DMS53 (cell line): ENCODE measurements at regions not wholly inside any gene's neighbourhood (a gene's known extent, or its start where the extent isn't known, plus 50 kb on each side); places are given as distances from the start of the nearest gene placed in this dataset.

ENCODE experiments used
- DNase-seq: peaks from one replicate; lab custom pipeline; 2025; lab: John Stamatoyannopoulos, UW

DNA sequence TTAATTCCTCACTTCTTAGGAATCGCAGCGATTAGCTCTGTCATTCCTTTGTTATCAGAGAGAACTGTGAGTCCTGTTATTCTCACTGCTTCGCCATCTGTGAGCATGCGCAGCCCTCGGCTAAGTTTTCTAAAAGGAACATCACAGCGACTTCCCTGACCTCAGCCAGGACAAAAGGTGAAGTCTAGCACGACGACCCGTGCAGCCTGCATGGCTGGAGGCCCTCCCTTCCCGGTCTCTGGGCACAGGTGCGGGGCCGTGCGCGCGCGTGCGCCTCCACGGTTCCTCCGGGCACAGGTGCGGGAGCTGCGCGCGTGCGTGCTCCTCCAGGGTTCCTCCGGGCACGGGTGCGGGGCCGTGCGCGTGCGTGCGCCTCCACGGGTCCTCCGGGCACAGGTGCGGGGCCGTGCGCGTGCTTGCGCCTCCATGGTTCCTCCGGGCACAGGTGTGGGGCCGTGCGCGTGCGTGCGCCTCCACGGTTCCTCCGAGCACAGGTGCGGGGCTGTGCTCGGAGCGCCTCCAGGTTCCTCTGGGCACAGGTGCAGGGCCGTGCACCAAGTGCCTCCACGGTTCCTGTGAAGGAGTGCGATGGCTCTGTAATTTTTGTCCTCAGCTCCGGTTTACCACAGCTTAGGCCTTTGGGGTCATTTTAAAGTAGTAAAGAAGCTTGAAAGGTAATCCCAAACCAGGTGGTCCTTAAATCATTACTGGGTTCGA lies 212.3 kb downstream of the ERMARD start:
- no peak for DNase-seq

- no peak for DNase-seq
Observed at GRCh38 chr6:169962604-169963469, 211.4 kb downstream of the ERMARD start.

GRCh38 chr6:169961772-169962561 lies 210.5 kb downstream of the ERMARD start:
- DNase-seq = no peak

GRCh38 chr6:169960886-169961611 lies 209.6 kb downstream of the ERMARD start:
- DNase-seq = peak; percentile 29

- peak; percentile 29 for DNase-seq
Observed at GRCh38 chr6:169960521-169960885, 209.1 kb downstream of the ERMARD start.

GRCh38 chr6:169960003-169960344 lies 208.6 kb downstream of the ERMARD start:
- DNase-seq = peak; percentile 33

GRCh38 chr6:169959136-169960002 lies 207.9 kb downstream of the ERMARD start:
- DNase-seq = peak; percentile 98

- peak; percentile 49 for DNase-seq
Observed at GRCh38 chr6:169958510-169958909, 207.1 kb downstream of the ERMARD start.

- DNase-seq = peak; percentile 28
Observed at GRCh38 chr6:169957351-169957963, 206.0 kb downstream of the ERMARD start.

DNA sequence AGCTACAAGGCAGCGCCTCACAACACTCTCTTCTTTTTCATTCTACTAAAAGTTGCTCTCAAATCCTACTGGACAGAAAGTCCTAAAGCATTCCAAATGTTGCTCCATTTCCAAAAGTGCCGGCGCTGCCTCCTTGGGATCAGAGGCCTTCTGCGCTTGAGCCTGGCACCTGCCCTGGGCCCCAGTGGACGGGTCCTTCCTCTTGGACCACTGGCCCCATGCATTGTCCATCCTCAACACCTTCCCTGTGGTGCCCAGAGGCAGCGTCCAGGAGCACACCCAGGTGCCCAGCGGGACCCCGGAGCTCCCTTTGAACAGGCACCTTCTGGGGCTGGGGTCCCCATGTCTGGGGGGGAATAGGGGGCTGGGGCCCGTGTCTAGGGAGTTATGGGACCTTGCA lies 205.2 kb downstream of the ERMARD start:
- DNase-seq = no peak

- DNase-seq = no peak
Observed at GRCh38 chr6:169955731-169956437, 204.5 kb downstream of the ERMARD start.

DNA sequence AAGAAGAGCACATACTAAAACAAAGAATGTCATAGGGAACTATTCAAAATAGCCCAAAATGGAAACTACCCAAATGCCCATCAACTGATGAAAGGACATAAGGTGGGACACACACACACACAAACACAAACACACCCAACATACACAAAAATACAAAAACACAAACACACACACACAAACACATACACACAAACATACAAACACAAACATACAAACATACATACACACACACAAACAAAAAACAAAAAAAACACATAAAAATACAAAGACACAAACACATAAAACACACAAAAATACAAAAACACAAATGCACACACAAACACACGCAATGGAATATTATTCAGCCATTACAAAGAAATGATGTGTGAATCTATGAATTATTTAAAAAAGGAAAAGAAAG lies 203.6 kb downstream of the ERMARD start:
- DNase-seq = no peak

DNA sequence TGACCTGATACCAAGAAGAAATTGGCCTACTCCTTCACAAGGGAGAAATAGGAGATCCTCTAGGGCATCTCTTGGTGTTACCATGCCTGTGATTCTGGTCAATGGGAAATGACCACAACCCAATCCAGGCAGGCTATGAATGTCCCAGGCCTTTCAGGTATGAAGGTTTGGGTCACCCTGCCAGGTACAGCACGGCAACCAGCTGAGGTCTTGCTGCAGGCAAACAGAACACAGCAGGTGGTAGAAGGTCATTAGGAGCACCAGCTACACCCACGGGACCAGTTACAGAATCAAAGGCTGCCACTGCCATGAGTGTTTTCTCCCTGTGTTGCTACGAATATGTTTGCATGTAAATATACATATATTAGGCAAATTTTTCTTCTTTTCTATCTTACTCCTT lies 202.3 kb downstream of the ERMARD start:
- peak; percentile 40 for DNase-seq

DNA sequence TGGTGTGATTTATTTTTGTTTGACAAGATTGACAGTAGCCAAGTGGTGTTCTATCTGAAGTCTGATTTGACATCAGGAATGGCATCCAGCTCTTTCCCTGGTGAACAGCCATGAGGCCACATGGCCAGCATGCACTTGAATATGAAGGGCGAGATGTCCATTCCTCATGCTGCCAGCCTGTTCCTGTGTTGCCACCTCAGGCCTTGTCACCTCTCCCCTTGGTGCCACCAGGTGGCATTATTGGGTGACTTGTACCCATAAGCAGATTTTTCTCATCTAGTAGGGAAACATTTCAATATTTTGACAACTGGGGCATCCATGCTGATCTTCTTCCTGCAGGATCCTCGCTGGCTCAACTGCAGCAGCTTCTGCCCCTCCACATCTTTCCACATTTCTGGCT lies 199.1 kb downstream of the ERMARD start:
- DNase-seq = peak; percentile 59

DNA sequence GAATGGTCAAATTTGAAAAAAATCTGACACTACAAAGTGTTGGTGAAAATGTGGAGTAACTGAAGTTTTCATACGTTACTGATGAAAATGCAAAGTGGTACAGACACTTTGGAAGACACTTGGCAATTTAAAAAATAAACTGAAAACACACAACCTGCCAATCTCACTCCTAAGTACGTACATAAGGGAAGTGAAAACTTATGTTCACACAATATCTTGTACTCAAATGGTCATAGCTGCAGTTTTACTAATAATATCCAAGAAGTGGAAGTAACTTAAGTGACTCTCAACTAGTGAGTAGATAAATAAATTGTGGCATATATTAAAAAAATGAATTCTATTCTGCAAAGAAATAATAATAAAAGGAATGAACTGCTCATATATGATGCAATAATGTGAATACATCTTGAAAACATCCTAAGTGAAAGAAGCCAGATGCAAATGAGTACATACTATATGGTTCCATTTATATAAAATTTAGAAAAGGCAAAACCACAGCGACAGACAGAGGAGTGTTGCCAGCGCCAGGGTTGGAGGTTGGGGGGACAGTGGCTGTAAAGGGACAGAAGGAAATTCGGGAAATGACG lies 198.2 kb downstream of the ERMARD start:
- DNase-seq = no peak

GRCh38 chr6:169946971-169947370 lies 195.5 kb downstream of the ERMARD start:
- no peak for DNase-seq

- no peak for DNase-seq
Observed at GRCh38 chr6:169945117-169945516, 193.7 kb downstream of the ERMARD start.

DNA sequence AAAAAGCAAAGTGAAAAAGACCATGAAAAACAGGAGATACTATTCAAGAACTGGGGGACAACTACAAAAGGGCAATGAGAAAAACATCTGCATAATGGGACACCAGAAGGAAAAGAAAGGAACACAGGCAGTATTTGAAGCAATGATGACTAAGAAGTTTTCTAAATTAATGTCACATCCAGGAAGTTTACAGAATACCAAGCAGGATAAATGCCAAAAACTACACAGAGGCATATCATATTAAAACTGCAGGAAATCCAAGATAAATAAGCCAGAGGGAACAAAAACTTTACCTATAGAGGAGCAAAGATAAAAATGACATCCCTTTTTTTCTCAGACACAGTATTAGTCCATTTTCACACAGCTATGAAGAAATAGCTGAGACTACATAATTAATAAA lies 193.0 kb downstream of the ERMARD start:
- DNase-seq = no peak

- DNase-seq = no peak
Observed at GRCh38 chr6:169944061-169944337, 192.6 kb downstream of the ERMARD start.
